GM12874 (cell line): ENCODE measurements at regions not wholly inside any gene's neighbourhood (a gene's known extent, or its start where the extent isn't known, plus 50 kb on each side); places are given as distances from the start of the nearest gene placed in this dataset.
A peak's percentile ranks its signal among the peaks of the same experiment; 100 is the strongest.

Experiments used
- TF ChIP-seq, protein P1 (sequence below): IDR thresholded peaks from 2 replicates; pipeline ENCODE4 v1.5.1; 2011; ENCODE audit warnings: low read depth, mild to moderate bottlenecking, control low read depth, low read length, moderate library complexity; ENCODE audit not compliant: insufficient read depth

DNA sequence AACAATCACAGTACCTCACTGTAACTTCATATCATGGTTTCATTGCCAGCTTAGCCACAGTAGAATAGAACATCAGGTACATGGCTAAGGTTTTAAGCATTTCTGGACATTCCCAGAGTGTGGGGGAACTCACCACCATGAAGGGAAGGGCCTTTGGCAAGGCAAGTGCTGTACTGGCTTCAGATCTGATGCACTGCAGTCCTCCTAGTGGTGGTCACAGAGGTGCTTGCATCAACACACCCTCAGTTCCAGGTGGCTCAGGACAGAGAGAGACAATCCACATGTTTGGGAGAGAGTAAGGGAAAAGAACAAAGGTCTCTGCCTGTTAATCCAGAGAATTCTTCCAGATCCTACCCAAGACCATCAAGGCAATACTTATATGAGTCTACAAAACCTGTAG, 528.4 kb upstream of the RGS18 start:
- TF ChIP-seq, protein P1, sequence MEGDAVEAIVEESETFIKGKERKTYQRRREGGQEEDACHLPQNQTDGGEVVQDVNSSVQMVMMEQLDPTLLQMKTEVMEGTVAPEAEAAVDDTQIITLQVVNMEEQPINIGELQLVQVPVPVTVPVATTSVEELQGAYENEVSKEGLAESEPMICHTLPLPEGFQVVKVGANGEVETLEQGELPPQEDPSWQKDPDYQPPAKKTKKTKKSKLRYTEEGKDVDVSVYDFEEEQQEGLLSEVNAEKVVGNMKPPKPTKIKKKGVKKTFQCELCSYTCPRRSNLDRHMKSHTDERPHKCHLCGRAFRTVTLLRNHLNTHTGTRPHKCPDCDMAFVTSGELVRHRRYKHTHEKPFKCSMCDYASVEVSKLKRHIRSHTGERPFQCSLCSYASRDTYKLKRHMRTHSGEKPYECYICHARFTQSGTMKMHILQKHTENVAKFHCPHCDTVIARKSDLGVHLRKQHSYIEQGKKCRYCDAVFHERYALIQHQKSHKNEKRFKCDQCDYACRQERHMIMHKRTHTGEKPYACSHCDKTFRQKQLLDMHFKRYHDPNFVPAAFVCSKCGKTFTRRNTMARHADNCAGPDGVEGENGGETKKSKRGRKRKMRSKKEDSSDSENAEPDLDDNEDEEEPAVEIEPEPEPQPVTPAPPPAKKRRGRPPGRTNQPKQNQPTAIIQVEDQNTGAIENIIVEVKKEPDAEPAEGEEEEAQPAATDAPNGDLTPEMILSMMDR, result 0 out of 2 replicates have a peak, but pooled peaks have one; percentile 3

GRCh38 chr1:191634801-191635508, 523.3 kb upstream of the RGS18 start:
- TF ChIP-seq, protein P1, result no peak

- TF ChIP-seq, protein P1, result no peak
Observed at GRCh38 chr1:191636345-191636744, 521.9 kb upstream of the RGS18 start.

GRCh38 chr1:191641420-191642260, 516.6 kb upstream of the RGS18 start:
- TF ChIP-seq, protein P1, result no peak

DNA sequence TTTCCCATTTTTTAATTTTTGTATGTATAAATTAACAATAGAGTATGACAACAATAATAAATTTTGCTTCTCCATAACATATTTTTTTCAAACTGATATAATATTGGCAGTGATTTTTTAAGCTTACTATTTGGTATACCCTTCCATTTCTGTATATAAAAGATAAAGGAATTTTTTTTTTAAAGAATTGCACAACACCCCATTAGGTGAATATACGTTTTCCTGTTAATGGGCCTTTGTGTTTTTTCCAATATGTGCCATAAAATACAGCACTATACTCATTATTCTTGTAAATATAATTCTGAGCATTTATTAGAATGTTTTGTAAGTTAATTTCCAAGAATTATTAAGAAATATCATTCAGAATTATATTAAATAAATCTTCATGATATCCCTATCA, 515.2 kb upstream of the RGS18 start:
- TF ChIP-seq, protein P1, result no peak

GRCh38 chr1:191648939-191649338, 509.3 kb upstream of the RGS18 start:
- TF ChIP-seq, protein P1, result no peak

GRCh38 chr1:191662051-191662450, 496.2 kb upstream of the RGS18 start:
- TF ChIP-seq, protein P1, result no peak
